ENCODE measurements at regions not wholly inside any gene's neighbourhood (a gene's known extent, or its start where the extent isn't known, plus 50 kb on each side); places are given as distances from the start of the nearest gene placed in this dataset.
A peak's percentile ranks its signal among the peaks of the same experiment; 100 is the strongest.

DNA sequence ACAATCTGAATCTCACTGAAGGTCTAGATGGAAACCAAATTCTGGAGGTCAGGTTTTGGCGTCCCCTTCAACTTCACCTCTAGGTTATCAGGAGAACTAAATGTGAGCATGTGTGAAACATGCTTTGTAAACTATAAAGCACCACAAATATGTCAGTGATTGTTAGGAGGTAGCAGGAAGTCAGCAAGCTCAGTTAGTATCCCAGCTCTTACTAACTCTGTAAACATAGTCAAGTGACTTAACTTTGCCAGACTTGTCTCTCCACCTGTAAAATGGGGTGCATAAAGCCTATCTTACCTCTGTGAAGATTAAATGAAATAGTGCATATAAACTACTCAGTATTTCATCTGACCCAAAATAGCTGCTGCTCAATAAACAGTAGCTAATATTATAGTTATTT is 121.5 kb downstream of the INSIG2 start:
- H4K20me1 ChIP-seq (ENCODE audit: low read depth, low read length), result no peaks in the 10 kb centered on the region
- TF ChIP-seq, protein P1, sequence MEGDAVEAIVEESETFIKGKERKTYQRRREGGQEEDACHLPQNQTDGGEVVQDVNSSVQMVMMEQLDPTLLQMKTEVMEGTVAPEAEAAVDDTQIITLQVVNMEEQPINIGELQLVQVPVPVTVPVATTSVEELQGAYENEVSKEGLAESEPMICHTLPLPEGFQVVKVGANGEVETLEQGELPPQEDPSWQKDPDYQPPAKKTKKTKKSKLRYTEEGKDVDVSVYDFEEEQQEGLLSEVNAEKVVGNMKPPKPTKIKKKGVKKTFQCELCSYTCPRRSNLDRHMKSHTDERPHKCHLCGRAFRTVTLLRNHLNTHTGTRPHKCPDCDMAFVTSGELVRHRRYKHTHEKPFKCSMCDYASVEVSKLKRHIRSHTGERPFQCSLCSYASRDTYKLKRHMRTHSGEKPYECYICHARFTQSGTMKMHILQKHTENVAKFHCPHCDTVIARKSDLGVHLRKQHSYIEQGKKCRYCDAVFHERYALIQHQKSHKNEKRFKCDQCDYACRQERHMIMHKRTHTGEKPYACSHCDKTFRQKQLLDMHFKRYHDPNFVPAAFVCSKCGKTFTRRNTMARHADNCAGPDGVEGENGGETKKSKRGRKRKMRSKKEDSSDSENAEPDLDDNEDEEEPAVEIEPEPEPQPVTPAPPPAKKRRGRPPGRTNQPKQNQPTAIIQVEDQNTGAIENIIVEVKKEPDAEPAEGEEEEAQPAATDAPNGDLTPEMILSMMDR (IDR thresholded peaks at IDR 0.05; ENCODE audit: insufficient read depth, low read length, poor library complexity, severe bottlenecking), result no peak
- TF ChIP-seq EZH2phosphoT487 (conservative IDR thresholded peaks at IDR 0.05; ENCODE audit: low read length), result no peak

DNA sequence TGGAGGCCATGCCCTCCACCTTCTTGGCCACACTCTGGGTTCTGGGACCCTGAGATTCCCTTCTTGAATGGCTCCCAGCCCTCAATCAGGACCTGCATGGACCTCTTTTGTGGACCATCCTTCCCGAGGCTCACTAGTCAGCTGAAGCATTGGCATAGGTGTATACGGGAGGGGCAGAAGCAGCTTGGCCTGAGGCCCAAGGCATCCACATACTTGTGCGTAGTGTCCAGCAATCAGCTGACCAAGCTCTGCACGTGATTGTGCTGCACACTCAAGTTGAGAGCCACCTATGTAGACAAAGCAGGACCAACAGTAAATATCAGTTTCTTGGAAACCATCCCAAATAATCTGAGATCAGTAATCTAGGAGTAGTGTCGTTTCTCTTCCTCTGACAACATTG is 119.6 kb downstream of the INSIG2 start:
- Histone ChIP-seq H3K9ac (ENCODE audit: low read length) (no peak overlapping the region), H2AFZ (ENCODE audit: low read depth, low read length, severe bottlenecking) (no peak overlapping the region), H3K36me3 (ENCODE audit: low read length) (no peaks in the 10 kb centered on the region), H3K9me2 (replicated peaks; ENCODE audit: insufficient read depth, low read length) (no peaks in the 10 kb centered on the region), H3K79me2 (ENCODE audit: insufficient read depth, low read length) (no peaks in the 10 kb centered on the region), H4K20me1 (ENCODE audit: low read depth, low read length) (no peaks in the 10 kb centered on the region), H3K4me3 (ENCODE audit: insufficient read depth, low read length, poor library complexity, severe bottlenecking) (no peak overlapping the region), H3K9me3 (ENCODE audit: insufficient read depth, low read length) (no peaks in the 10 kb centered on the region), H3K27ac (ENCODE audit: low read depth, low read length) (no peak overlapping the region), H3K4me2 (ENCODE audit: low read depth, low read length, poor library complexity, severe bottlenecking) (no peak overlapping the region), H3F3A (ENCODE audit: insufficient read depth) (no peaks in the 10 kb centered on the region), H3K27me3 (ENCODE audit: low read length) (no peaks in the 10 kb centered on the region)
- TF ChIP-seq EZH2phosphoT487 (conservative IDR thresholded peaks at IDR 0.05; ENCODE audit: low read length), result no peak
- TF ChIP-seq, protein P1 (IDR thresholded peaks at IDR 0.05; ENCODE audit: insufficient read depth, low read length, poor library complexity, severe bottlenecking), result no peak

More for the DNA sequence above, 121.5 kb downstream of the INSIG2 start:
- no peak overlapping the region for H3K4me2 ChIP-seq (ENCODE audit: low read depth, low read length, poor library complexity, severe bottlenecking)
- H3F3A ChIP-seq (ENCODE audit: insufficient read depth), result no peaks in the 10 kb centered on the region
- no peaks in the 10 kb centered on the region for H3K36me3 ChIP-seq (ENCODE audit: low read length)
- no peaks in the 10 kb centered on the region for H3K9me2 ChIP-seq (replicated peaks; ENCODE audit: insufficient read depth, low read length)
- no peaks in the 10 kb centered on the region for H3K9me3 ChIP-seq (ENCODE audit: insufficient read depth, low read length)
- no peak overlapping the region for H3K27ac ChIP-seq (ENCODE audit: low read depth, low read length)
- H3K27me3 ChIP-seq (ENCODE audit: low read length), result no peaks in the 10 kb centered on the region
- no peaks in the 10 kb centered on the region for H3K79me2 ChIP-seq (ENCODE audit: insufficient read depth, low read length)
- H3K4me3 ChIP-seq (ENCODE audit: insufficient read depth, low read length, poor library complexity, severe bottlenecking), result no peak overlapping the region
- no peak overlapping the region for H3K9ac ChIP-seq (ENCODE audit: low read length)
- H2AFZ ChIP-seq (ENCODE audit: low read depth, low read length, severe bottlenecking), result no peak overlapping the region

DNA sequence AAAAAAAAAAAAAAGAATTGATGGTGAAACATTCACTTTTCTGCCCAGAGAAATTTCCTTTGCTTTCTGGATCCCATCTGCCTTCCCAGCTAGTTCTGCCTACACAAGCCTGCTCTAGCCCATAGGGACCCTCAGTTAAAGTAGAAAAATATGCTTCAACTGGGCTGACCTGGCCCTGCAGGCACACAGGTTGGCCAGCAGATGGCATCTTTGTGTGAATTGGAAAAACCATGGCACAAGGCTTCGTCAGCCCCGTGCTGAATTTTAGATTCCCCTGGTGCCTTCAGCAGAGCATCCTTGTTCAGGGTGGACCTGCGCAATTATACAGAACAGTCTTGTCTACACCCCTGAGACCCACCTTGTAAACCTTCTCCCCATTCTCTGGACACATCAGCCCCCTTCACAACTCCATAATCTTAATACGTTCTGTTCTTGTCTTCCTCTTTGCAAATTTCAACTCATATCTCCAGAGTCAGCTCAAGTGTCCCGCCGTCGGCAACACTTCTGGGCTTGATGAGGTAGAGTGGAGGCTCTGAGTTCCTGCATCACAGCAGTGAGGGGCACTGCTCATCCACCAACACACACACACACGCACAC is 114.5 kb downstream of the INSIG2 start:
- Histone ChIP-seq H3F3A (ENCODE audit: insufficient read depth) (no peaks in the 10 kb centered on the region), H3K9me2 (replicated peaks; ENCODE audit: insufficient read depth, low read length) (no peaks in the 10 kb centered on the region), H2AFZ (ENCODE audit: low read depth, low read length, severe bottlenecking) (peak overlapping the region; percentile 14), H3K4me3 (ENCODE audit: insufficient read depth, low read length, poor library complexity, severe bottlenecking) (no peak overlapping the region), H3K4me2 (ENCODE audit: low read depth, low read length, poor library complexity, severe bottlenecking) (no peak overlapping the region), H3K79me2 (ENCODE audit: insufficient read depth, low read length) (no peaks in the 10 kb centered on the region), H3K9ac (ENCODE audit: low read length) (no peak overlapping the region), H3K27me3 (ENCODE audit: low read length) (no peaks in the 10 kb centered on the region), H3K9me3 (ENCODE audit: insufficient read depth, low read length) (no peaks in the 10 kb centered on the region), H3K36me3 (ENCODE audit: low read length) (no peaks in the 10 kb centered on the region), H3K27ac (ENCODE audit: low read depth, low read length) (no peak overlapping the region), H4K20me1 (ENCODE audit: low read depth, low read length) (no peaks in the 10 kb centered on the region)
- no peak for TF ChIP-seq EZH2phosphoT487 (conservative IDR thresholded peaks at IDR 0.05; ENCODE audit: low read length)
- TF ChIP-seq, protein P1 (IDR thresholded peaks at IDR 0.05; ENCODE audit: insufficient read depth, low read length, poor library complexity, severe bottlenecking), result peak; percentile 56

All from SU-DHL-6 (cell line).